ENCODE measurements at regions not wholly inside any gene's neighbourhood (a gene's known extent, or its start where the extent isn't known, plus 50 kb on each side); places are given as distances from the start of the nearest gene placed in this dataset.

- no peak for TF ChIP-seq CTCF (conservative IDR thresholded peaks at IDR 0.05; ENCODE audit: low read depth in 2 of 2)
- no peak for TF ChIP-seq ETS1 (IDR thresholded peaks at IDR 0.05)
- TF ChIP-seq EZH2phosphoT487 (IDR thresholded peaks at IDR 0.05; ENCODE audit: unreplicated experiment) = no peak
- no peak for TF ChIP-seq ZNF114 (CRISPR knock-in tag; IDR thresholded peaks at IDR 0.05)
- TF ChIP-seq REST (IDR thresholded peaks at IDR 0.05; ENCODE audit: unreplicated experiment) = no peak
- no peak for TF ChIP-seq POLR2AphosphoS5 (IDR thresholded peaks at IDR 0.05; ENCODE audit: low read depth)
- TF ChIP-seq NANOG (IDR thresholded peaks at IDR 0.05; ENCODE audit: borderline replicate concordance) = no peak
- no peak for TF ChIP-seq ZNF331 (CRISPR knock-in tag; IDR thresholded peaks at IDR 0.05; ENCODE audit: low read depth)
- no peak for TF ChIP-seq ZNF462 (CRISPR knock-in tag; IDR thresholded peaks at IDR 0.05)
- TF ChIP-seq JUNB (IDR thresholded peaks at IDR 0.05; ENCODE audit: unreplicated experiment) = no peak
- TF ChIP-seq CREB1 (CRISPR knock-in tag; IDR thresholded peaks at IDR 0.05; ENCODE audit: low read depth) = no peak
- no peak for TF ChIP-seq STAT1 (IDR thresholded peaks at IDR 0.05; ENCODE audit: unreplicated experiment)
- Mint-ChIP-seq H3K27me3 (ENCODE audit: insufficient read depth, low read depth, poor library complexity) (no peaks in the 10 kb centered on the region), H3K36me3 (ENCODE audit: low read depth) (no peaks in the 10 kb centered on the region), H3K27ac (no peak overlapping the region), H3K9me3 (no peaks in the 10 kb centered on the region), H3K4me1 (no peaks in the 10 kb centered on the region), H3K4me3 (no peak overlapping the region)
- Histone ChIP-seq H3K79me2 (replicated peaks; ENCODE audit: insufficient read depth) (no peaks in the 10 kb centered on the region), H3K27ac (ENCODE audit: low read depth) (no peak overlapping the region), H3K4me1 (ENCODE audit: insufficient read depth) (no peaks in the 10 kb centered on the region), H3K9me2 (ENCODE audit: insufficient read depth) (peaks cover 3% of the 10 kb centered on the region; the same call in 1 of the 2 replicates), H2AFZ (no peak overlapping the region), H3K4me3 (no peak overlapping the region), H3F3A (replicated peaks; ENCODE audit: low read depth) (no peaks in the 10 kb centered on the region), H4K20me1 (replicated peaks; ENCODE audit: insufficient read depth) (no peaks in the 10 kb centered on the region), H3K36me3 (ENCODE audit: insufficient read depth) (no peaks in the 10 kb centered on the region), H3K27me3 (ENCODE audit: insufficient read depth) (no peaks in the 10 kb centered on the region), H3K4me2 (no peak overlapping the region)
- no peak for DNase-seq (ENCODE audit: low spot score)
- ATAC-seq = no peak
Measured at GRCh38 chr2:53331667-53332066, 435.9 kb upstream of the CHAC2 start.

Measured in GM23338 (cell line).